Stimulated activated naive B cell treated with anti-CD40 and anti-IgM and Interleukin-4, amounts not matched to agents 10 μg/mL and 1 μg/mL and 100 μg/mL, for 72 hours (primary cell): ENCODE measurements at regions not wholly inside any gene's neighbourhood (a gene's known extent, or its start where the extent isn't known, plus 50 kb on each side); places are given as distances from the start of the nearest gene placed in this dataset.
"Not testable (repeated sequence)": the region's sequence is repeated elsewhere in the genome, so short reads cannot be mapped to it uniquely, and the experiment has no call there.

Experiments
- ATAC-seq, 2 donors: fragments of 150-1000 bp; cut with Tn5 transposase; replicated peaks; 2 replicates each; pipeline ENCODE4 v1.10.0; 2021; ENCODE audit warnings: moderate library complexity in 1 of 2
- DNase-seq: peaks from one replicate; pipeline ENCODE4 v3.0.0; 2021
- H3K27ac Mint-ChIP-seq: one replicate; pipeline ENCODE4 v1.8.0; 2022; ENCODE audit warnings: mild to moderate bottlenecking, mixed read lengths
- H3K27me3 Mint-ChIP-seq, 2 donors: one replicate each; pipeline ENCODE4 v1.8.0; 2022; ENCODE audit warnings: mixed read lengths in 2 of 2
- H3K36me3 Mint-ChIP-seq, 2 donors: one replicate each; pipeline ENCODE4 v1.8.0; 2022; ENCODE audit warnings: mixed read lengths in 2 of 2, mild to moderate bottlenecking in 1 of 2
- H3K4me1 Mint-ChIP-seq, 2 donors: one replicate each; pipeline ENCODE4 v1.8.0; 2022; ENCODE audit warnings: mixed read lengths in 2 of 2, mild to moderate bottlenecking in 1 of 2
- H3K4me3 Mint-ChIP-seq, 2 donors: one replicate each; pipeline ENCODE4 v1.8.0; 2022; ENCODE audit warnings: mild to moderate bottlenecking in 2 of 2, mixed read lengths in 2 of 2, moderate library complexity in 1 of 2
- H3K9me3 Mint-ChIP-seq, 2 donors: one replicate each; pipeline ENCODE4 v1.8.0; 2022; ENCODE audit warnings: mixed read lengths in 2 of 2, mild to moderate bottlenecking in 1 of 2

DNA sequence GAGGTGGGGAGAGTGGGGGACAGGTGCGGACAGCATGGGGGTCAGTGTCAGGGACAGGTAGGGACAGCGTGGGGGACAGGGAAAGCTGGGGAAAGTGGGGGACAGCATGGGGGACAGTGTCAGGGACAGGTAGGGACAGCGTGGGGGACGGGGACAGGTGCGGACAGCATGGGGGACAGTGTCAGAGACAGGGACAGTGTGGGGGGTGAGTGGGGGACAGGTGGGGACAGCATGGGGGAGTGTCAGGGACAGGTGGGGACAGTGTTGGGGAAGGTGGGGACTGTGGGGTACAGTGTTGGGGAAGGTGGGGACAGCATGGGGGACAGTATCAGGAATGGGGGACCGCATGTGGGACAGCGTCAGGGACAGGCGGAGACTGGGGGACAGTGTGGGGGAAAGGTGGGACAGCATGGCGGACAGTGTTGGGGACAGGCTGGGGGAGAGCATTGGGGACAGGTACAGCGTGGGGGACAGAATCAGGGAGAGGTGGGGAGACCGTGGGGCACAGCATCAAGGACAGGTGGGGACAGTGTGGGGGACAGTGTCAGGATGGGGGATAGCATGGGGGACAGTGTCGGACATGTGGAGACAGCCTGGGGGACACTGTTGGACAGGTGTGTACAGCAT, 96.1 kb downstream of the TMEM121 start:
- peaks cover 18 to 23% of the 10 kb centered on the region in 2 donors for H3K4me1 Mint-ChIP-seq
- peaks cover 2% of the 10 kb centered on the region in 2 donors for H3K9me3 Mint-ChIP-seq
- peaks cover 0 to 4% of the 10 kb centered on the region in 2 donors for H3K27me3 Mint-ChIP-seq
- ATAC-seq: peak; percentile 22 to 31
- no peak for DNase-seq
- peaks cover 35 to 43% of the 10 kb centered on the region in 2 donors for H3K36me3 Mint-ChIP-seq
- peak overlapping the region; percentile 76 for H3K27ac Mint-ChIP-seq
- H3K4me3 Mint-ChIP-seq: peak overlapping the region in 1 of 2 donors; percentile 60

DNA sequence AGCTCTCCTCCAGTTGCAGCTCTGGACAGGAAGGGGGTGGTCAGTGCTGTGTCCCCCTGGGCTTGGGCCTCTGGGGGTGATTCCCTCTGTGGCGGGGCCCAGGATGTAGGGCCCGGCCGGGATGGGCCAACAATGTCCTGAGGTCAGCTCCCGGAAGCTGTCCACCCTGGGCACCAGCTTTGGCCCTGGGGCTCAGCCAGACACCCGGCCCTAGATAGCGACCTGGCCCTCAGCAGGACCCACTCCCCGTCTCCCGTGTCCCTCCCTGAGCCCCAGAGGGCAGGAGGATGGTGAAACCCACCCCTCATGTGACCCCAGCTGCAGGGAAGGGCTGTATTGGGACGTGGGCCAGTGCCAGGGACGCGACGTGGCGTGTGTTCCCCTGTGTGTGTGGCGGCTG, 96.8 kb downstream of the TMEM121 start:
- Mint-ChIP-seq H3K36me3 (peaks cover 39 to 47% of the 10 kb centered on the region in 2 donors), H3K27ac (peak overlapping the region; percentile 76), H3K4me3 (peak overlapping the region in 1 of 2 donors; percentile 19), H3K4me1 (peaks cover 16 to 19% of the 10 kb centered on the region in 2 donors)
- not testable (repeated sequence) for H3K27me3 Mint-ChIP-seq, DNase-seq, H3K9me3 Mint-ChIP-seq
- ATAC-seq: peak in 1 of 2 donors; percentile 23

DNA sequence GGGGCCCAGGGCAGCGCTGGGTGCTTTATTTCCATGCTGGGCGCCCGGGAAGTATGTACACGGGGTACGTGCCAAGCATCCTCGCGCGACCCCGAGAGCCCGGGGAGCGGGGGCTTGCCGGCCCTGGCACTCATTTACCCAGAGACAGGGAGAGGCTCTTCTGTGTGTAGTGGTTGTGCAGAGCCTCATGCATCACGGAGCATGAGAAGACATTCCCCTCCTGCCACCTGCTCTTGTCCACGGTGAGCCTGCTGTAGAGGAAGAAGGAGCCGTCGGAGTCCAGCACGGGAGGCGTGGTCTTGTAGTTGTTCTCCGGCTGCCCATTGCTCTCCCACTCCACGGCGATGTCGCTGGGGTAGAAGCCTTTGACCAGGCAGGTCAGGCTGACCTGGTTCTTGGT, 98.0 kb downstream of the TMEM121 start:
- not testable (repeated sequence) for H3K27me3 Mint-ChIP-seq, H3K9me3 Mint-ChIP-seq, DNase-seq, ATAC-seq
- H3K4me1 Mint-ChIP-seq: peaks cover 22% of the 10 kb centered on the region in 2 donors
- H3K27ac Mint-ChIP-seq: peak overlapping the region; percentile 42
- peak overlapping the region in 1 of 2 donors; percentile 47 for H3K4me3 Mint-ChIP-seq
- H3K36me3 Mint-ChIP-seq: peaks cover 46 to 59% of the 10 kb centered on the region in 2 donors

DNA sequence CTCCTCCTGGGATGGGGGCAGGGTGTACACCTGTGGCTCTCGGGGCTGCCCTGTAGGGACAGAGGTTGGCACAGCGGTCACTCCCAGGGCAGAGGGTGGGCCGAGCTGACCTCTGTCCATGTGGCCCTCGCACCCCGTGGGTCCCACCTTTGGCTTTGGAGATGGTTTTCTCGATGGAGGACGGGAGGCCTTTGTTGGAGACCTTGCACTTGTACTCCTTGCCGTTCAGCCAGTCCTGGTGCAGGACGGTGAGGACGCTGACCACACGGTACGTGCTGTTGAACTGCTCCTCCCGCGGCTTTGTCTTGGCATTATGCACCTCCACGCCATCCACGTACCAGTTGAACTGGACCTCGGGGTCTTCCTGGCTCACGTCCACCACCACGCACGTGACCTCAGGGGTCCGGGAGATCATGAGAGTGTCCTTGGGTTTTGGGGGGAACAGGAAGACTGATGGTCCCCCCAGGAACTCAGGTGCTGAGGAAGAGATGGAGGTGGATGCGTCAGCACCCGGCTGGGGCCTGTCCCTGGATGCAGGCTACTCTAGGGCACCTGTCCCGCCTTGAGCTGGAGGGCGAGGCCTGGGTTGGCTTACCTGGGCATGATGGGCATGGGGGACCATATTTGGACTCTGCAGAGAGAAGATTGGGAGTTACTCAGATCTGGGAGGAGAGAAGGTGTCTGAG, 98.5 kb downstream of the TMEM121 start:
- peak overlapping the region; percentile 4 for H3K27ac Mint-ChIP-seq
- not testable (repeated sequence) for H3K27me3 Mint-ChIP-seq, DNase-seq, ATAC-seq, H3K9me3 Mint-ChIP-seq
- H3K4me3 Mint-ChIP-seq: peak overlapping the region; percentile 62 to 83
- H3K4me1 Mint-ChIP-seq: peaks cover 27 to 28% of the 10 kb centered on the region in 2 donors
- peaks cover 47 to 64% of the 10 kb centered on the region in 2 donors for H3K36me3 Mint-ChIP-seq

DNA sequence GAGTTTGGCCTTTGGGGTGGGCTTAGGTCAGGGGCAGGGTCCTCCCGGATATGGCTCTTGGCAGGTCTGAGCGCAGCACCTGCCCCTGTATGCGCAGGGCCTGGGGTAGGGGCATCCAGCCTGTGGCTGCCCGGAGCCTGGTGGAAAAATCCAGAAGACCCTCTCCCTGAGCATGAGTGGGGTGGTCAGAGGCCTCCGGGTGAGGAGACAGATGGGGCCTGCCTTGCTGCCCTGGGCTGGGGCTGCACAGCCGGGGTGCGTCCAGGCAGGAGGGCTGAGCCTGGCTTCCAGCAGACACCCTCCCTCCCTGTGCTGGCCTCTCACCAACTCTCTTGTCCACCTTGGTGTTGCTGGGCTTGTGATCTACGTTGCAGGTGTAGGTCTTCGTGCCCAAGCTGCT, 99.1 kb downstream of the TMEM121 start:
- not testable (repeated sequence) for H3K9me3 Mint-ChIP-seq, ATAC-seq, H3K27ac Mint-ChIP-seq, DNase-seq, H3K27me3 Mint-ChIP-seq
- H3K36me3 Mint-ChIP-seq: peaks cover 48 to 69% of the 10 kb centered on the region in 2 donors
- peaks cover 31 to 32% of the 10 kb centered on the region in 2 donors for H3K4me1 Mint-ChIP-seq
- peak overlapping the region; percentile 65 to 83 for H3K4me3 Mint-ChIP-seq

DNA sequence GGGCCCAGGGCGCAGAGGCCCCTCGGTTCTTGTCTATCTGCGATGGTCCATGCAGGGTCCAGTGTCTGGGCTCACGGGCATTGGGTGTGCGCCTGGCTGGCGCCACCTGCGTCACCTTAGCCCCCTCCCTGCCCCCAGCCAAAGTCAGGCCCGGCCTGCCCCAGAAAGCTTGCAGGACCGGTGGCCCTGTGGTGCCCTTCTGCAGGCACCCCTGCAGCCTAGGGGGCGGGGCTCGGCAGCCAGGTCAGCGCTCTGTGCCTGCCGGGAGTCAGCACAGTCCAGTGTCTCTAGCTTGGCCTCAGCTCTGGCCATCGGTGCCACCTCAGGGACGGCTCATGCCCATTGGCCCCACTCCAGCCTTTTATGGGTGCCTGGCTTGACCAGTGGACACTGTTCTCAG, 99.7 kb downstream of the TMEM121 start:
- Mint-ChIP-seq H3K4me1 (peaks cover 36 to 37% of the 10 kb centered on the region in 2 donors), H3K36me3 (peaks cover 52 to 72% of the 10 kb centered on the region in 2 donors), H3K4me3 (peak overlapping the region in 1 of 2 donors; percentile 14)
- H3K27me3 Mint-ChIP-seq, DNase-seq, ATAC-seq, H3K27ac Mint-ChIP-seq, H3K9me3 Mint-ChIP-seq: not testable (repeated sequence)

DNA sequence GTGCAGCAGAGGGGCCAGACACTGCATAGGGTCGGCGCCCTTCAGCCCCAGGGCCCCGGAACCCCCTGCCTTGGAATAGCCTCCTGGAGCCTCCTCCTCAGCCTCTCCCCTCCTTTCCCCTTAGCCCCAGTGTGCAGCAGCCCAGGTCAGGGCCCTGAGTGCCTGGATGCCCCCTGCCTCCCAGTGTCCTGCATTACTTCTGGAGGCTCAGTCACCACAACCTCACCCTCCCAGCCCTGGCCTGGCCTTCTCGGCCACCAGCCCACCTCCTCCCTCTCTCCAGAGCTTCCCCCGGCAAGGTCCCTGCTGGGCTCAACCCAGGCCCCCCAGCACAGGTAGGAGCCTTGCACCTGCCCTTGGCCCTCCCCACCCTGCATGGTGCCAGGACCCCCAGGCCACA, 100.3 kb downstream of the TMEM121 start:
- not testable (repeated sequence) for H3K27me3 Mint-ChIP-seq, H3K4me3 Mint-ChIP-seq, H3K27ac Mint-ChIP-seq, H3K9me3 Mint-ChIP-seq, DNase-seq
- H3K4me1 Mint-ChIP-seq: peaks cover 33 to 38% of the 10 kb centered on the region in 2 donors
- H3K36me3 Mint-ChIP-seq: peaks cover 49 to 70% of the 10 kb centered on the region in 2 donors
- ATAC-seq: peak in 1 of 2 donors; percentile 7

DNA sequence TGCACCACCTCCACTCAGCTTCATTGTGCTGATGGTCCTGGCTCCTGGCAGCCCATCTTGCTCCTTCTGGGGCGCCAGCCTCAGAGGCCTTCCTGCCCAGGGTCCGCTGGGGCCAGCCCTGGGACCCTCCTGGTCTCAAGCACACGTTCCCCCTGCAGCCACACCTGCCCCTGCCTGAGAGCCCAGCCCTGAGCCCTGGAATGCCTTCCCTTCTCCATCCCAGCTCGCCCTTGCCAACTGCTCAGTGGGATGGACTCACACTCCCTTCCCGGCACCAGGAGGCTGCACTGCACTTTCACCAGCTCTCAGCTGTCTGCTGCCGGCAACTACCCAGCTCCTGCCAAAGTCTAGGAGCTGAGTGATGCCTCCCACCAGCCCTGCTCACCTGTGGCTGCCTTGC, 100.9 kb downstream of the TMEM121 start:
- peaks cover 11 to 12% of the 10 kb centered on the region in 2 donors for H3K9me3 Mint-ChIP-seq
- H3K27me3 Mint-ChIP-seq, DNase-seq, ATAC-seq: not testable (repeated sequence)
- H3K4me3 Mint-ChIP-seq: peak overlapping the region; percentile 98 to 99
- peak overlapping the region; percentile 86 for H3K27ac Mint-ChIP-seq
- peaks cover 55 to 73% of the 10 kb centered on the region in 2 donors for H3K36me3 Mint-ChIP-seq
- peaks cover 36 to 44% of the 10 kb centered on the region in 2 donors for H3K4me1 Mint-ChIP-seq

DNA sequence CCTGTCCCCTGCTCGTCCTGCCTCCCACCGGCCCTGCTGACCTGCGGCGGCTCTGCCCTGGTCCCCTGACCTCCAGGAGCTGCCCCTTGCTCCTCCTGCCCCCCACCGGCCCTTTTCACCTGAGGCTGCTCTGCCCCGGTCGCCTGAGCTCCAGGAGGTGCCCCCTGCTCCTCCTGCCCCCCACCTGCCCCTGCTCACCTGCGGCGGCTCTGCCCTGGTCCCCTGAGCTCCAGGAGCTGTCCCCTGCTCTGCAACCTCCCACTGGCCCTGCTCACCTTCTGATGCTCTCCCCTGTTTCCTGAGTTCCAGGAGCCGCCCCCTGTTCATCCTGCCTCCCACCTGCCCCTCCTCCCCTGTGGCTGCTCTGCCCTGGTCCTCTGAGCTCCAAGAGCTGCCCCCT, 101.3 kb downstream of the TMEM121 start:
- Mint-ChIP-seq H3K4me3 (peak overlapping the region; percentile 98 to 99), H3K36me3 (peaks cover 53 to 73% of the 10 kb centered on the region in 2 donors), H3K9me3 (peaks cover 12 to 13% of the 10 kb centered on the region in 2 donors), H3K4me1 (peaks cover 34 to 49% of the 10 kb centered on the region in 2 donors), H3K27me3 (peaks cover 0 to 3% of the 10 kb centered on the region in 2 donors), H3K27ac (peak overlapping the region; percentile 86)
- no peak for ATAC-seq
- DNase-seq: no peak

DNA sequence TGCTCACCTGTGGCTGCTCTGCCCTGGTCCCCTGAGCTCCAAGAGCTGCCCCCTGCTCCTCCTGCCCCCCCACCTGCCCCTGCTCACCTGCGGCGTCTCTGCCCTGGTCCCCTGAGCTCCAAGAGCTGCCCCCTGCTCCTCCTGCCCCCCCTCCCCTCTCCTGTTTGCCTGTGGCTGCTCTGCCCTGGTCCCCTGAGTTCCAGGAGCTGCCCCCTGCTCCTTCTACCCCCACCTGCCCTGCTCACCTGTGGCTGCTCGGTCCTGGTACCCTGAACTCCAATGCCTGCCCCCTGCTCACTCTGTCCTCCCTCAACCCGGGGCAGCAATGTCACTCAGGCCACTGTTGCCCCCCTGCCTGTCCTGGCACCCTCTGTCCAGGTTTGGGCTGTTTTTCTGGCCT, 101.7 kb downstream of the TMEM121 start:
- peaks cover 12 to 13% of the 10 kb centered on the region in 2 donors for H3K9me3 Mint-ChIP-seq

DNA sequence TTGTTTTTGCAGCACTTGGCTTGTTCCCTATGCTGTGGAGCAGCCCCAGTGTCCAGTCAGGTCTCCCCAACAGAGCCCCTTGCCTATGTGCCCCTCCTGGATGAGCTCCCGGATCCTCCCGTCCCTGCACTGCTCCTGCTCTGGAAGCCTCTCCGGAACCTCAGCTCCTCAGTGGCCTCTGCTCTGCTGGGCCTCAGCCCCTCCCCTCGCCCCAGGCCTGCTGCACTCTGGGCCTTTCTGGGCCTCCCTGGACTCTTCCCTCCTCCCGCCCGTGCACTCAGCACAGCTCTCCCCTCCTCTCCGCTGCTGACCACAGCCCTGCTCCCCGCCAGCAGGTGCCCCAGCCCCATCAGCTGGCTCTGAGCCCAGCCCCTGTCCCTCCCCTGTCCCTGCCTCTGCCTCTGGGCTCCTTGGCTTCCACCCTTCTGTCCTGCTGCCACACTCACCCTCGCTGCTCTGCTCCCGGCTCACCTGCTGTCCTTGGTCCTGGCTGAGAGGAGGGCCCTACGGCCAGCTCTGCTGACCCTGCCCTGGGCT, 102.2 kb downstream of the TMEM121 start:
- not testable (repeated sequence) for H3K27me3 Mint-ChIP-seq, DNase-seq
- H3K4me1 Mint-ChIP-seq: peaks cover 40 to 58% of the 10 kb centered on the region in 2 donors
- H3K4me3 Mint-ChIP-seq: peak overlapping the region; percentile 98 to 99
- peaks cover 47 to 70% of the 10 kb centered on the region in 2 donors for H3K36me3 Mint-ChIP-seq
- H3K9me3 Mint-ChIP-seq: peaks cover 12 to 13% of the 10 kb centered on the region in 2 donors
- H3K27ac Mint-ChIP-seq: peak overlapping the region; percentile 99
- peak in 1 of 2 donors; percentile 1 for ATAC-seq

More for the DNA sequence above, 101.7 kb downstream of the TMEM121 start:
- H3K4me1 Mint-ChIP-seq: peaks cover 36 to 53% of the 10 kb centered on the region in 2 donors
- not testable (repeated sequence) for ATAC-seq, DNase-seq, H3K27me3 Mint-ChIP-seq
- peaks cover 50 to 73% of the 10 kb centered on the region in 2 donors for H3K36me3 Mint-ChIP-seq
- peak overlapping the region; percentile 98 to 99 for H3K4me3 Mint-ChIP-seq
- H3K27ac Mint-ChIP-seq: peak overlapping the region; percentile 99

DNA sequence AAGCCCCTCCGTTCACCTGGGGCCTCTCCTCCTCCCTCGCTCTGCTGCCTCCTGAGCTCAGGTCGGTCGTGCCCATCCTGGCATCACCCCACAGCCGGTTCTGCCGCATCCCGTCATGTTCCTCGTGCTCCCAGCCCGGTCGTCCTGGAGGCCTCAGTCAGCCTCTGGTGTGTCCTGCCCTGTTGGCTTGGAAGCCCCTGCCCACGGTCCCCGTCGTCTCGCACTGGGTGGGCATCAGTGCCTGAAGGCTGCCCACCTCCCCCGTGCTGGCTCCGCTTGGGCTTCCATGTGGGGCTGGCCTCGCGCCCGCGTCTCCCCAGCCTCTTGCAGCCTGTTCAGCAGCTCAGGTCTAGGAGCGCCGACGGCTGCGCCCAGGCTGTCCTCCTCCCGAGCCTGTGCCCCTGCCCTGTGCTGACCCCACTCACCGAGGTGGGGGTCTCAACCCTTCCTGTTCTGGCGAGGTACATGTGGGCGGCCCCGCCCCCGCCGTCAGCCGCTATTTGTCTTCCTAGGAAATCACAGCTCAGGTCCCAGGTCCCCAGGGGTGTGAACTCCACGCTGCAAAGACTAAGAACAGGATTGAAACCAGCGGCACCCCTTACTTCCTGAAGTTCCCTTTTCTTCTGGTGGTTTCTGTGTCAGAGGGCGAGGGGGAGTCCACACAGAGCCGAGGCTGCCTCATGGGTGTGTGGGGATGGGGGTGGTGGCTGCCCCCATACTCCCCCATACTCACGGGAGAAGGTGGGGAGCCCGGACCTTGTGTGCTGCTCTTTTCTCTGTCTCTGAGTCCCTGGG, 102.9 kb downstream of the TMEM121 start:
- Mint-ChIP-seq H3K4me1 (peaks cover 42 to 59% of the 10 kb centered on the region in 2 donors), H3K9me3 (peaks cover 12 to 13% of the 10 kb centered on the region in 2 donors), H3K4me3 (peak overlapping the region; percentile 98 to 99), H3K27ac (peak overlapping the region; percentile 99), H3K36me3 (peaks cover 46 to 69% of the 10 kb centered on the region in 2 donors)
- not testable (repeated sequence) for H3K27me3 Mint-ChIP-seq
- peak; percentile 71 for DNase-seq
- peak; percentile 90 to 95 for ATAC-seq

DNA sequence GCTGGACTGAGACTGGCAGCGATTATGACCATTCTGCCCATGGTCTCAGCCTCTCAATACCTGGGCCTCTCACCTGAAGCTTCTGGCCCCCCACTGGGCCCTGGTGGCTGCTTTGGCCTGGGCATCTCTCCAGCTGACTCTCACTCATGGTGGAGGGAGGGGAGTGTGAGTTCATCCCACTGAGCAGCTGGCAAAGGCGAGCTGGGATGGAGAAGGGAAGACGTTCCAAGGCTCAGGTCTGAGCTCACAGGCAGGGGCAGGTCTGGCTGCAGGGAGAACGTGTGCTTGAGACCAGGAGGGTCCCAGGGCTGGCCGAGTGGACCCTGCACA, 103.5 kb downstream of the TMEM121 start:
- no peak for DNase-seq
- H3K4me3 Mint-ChIP-seq: peak overlapping the region; percentile 98 to 99
- peaks cover 41 to 63% of the 10 kb centered on the region in 2 donors for H3K36me3 Mint-ChIP-seq
- H3K4me1 Mint-ChIP-seq: peaks cover 42 to 53% of the 10 kb centered on the region in 2 donors
- ATAC-seq: no peak
- peak overlapping the region; percentile 99 for H3K27ac Mint-ChIP-seq
- peaks cover 12 to 13% of the 10 kb centered on the region in 2 donors for H3K9me3 Mint-ChIP-seq
- no peaks in the 10 kb centered on the region for H3K27me3 Mint-ChIP-seq
